Posterior vena cava (tissue), 2 donors: ENCODE measurements at regions not wholly inside any gene's neighbourhood (a gene's known extent, or its start where the extent isn't known, plus 50 kb on each side); places are given as distances from the start of the nearest gene placed in this dataset.
"Not testable (repeated sequence)": the region's sequence is repeated elsewhere in the genome, so short reads cannot be mapped to it uniquely, and the experiment has no call there.

Source experiments
- DNase-seq: peaks from one replicate; pipeline ENCODE4 v3.0.0-alpha.2; 2020; ENCODE audit warnings: low spot score
- intact Hi-C, 2 donors: fragments of 100-400 bp; cut with DNase I; formaldehyde crosslinking; loops; one replicate each; pipeline versions ENCODE4 v1.14.1 to v1.14.2; 2022 to 2023
- donor health status: DM: yes; HTN: yes; CAD: no.
- donor health status: DM: yes; HTN: yes; CAD: no.

- intact Hi-C loops = loop anchor here in 1 of 2 donors (10.0 kb wide), 1 partner anchor 355 kb away; the partner anchor contains the start of gene PARM1
Measured at GRCh38 chr4:75289914-75290582, 224.2 kb downstream of the RCHY1 start.

GRCh38 chr4:75287738-75288517, 226.3 kb downstream of the RCHY1 start:
- intact Hi-C loops = loop anchor here in 1 of 2 donors (10.0 kb wide), 1 partner anchor 353 kb away; the partner anchor contains the start of gene PARM1
- DNase-seq = no peak

More at GRCh38 chr4:75289914-75290582, 224.2 kb downstream of the RCHY1 start:
- no peak for DNase-seq

GRCh38 chr4:75285837-75286236, 228.4 kb downstream of the RCHY1 start:
- no peak for DNase-seq
- intact Hi-C loops = loop anchor here in 1 of 2 donors (10.0 kb wide), 1 partner anchor 351 kb away; the partner anchor contains the start of gene PARM1

- DNase-seq = no peak
- intact Hi-C loops = loop anchor here in 1 of 2 donors (10.0 kb wide), 1 partner anchor 350 kb away; the partner anchor contains the start of gene PARM1
Measured at GRCh38 chr4:75284831-75285230, 229.4 kb downstream of the RCHY1 start.

- intact Hi-C loops = loop anchor here in 1 of 2 donors (10.0 kb wide), 1 partner anchor 346 kb away; the partner anchor contains the start of gene PARM1
- not testable (repeated sequence) for DNase-seq
Measured at GRCh38 chr4:75280461-75280860, 233.7 kb downstream of the RCHY1 start.

- intact Hi-C loops = no loop called here
- no peak for DNase-seq
Measured at GRCh38 chr4:75259306-75259705, 254.9 kb downstream of the RCHY1 start.

- DNase-seq = no peak
- intact Hi-C loops = no loop called here
Measured at GRCh38 chr4:75255261-75255660, 258.9 kb downstream of the RCHY1 start.

GRCh38 chr4:75254745-75255144, 259.5 kb downstream of the RCHY1 start:
- DNase-seq = no peak
- intact Hi-C loops = no loop called here

- intact Hi-C loops, DNase-seq: not testable (repeated sequence)
Measured at GRCh38 chr4:75253094-75253493, 261.1 kb downstream of the RCHY1 start.

GRCh38 chr4:75251547-75251946, 262.7 kb downstream of the RCHY1 start:
- DNase-seq = no peak
- intact Hi-C loops = no loop called here

- no peak for DNase-seq
- intact Hi-C loops = no loop called here
Measured at GRCh38 chr4:75249739-75250138, 264.5 kb downstream of the RCHY1 start.

- intact Hi-C loops = no loop called here
Measured at GRCh38 chr4:75248770-75249407, 265.3 kb downstream of the RCHY1 start.

GRCh38 chr4:75244325-75244724, 269.9 kb downstream of the RCHY1 start:
- no peak for DNase-seq
- intact Hi-C loops = no loop called here

More at GRCh38 chr4:75248770-75249407, 265.3 kb downstream of the RCHY1 start:
- no peak for DNase-seq

- DNase-seq = no peak
- intact Hi-C loops = no loop called here
Measured at GRCh38 chr4:75243570-75243969, 270.6 kb downstream of the RCHY1 start.

GRCh38 chr4:75235359-75235951, 278.7 kb downstream of the RCHY1 start:
- DNase-seq = no peak
- intact Hi-C loops = no loop called here

- intact Hi-C loops = no loop called here
Measured at GRCh38 chr4:75232546-75232945, 281.7 kb downstream of the RCHY1 start.

GRCh38 chr4:75229806-75230570, 284.2 kb downstream of the RCHY1 start:
- DNase-seq = no peak
- intact Hi-C loops = no loop called here

More at GRCh38 chr4:75232546-75232945, 281.7 kb downstream of the RCHY1 start:
- DNase-seq = no peak

GRCh38 chr4:75213480-75213879, 280.6 kb downstream of the PARM1 start:
- no peak for DNase-seq
- intact Hi-C loops = no loop called here

GRCh38 chr4:75211422-75211821, 278.5 kb downstream of the PARM1 start:
- intact Hi-C loops = no loop called here
- no peak for DNase-seq
